ENCODE measurements at regions not wholly inside any gene's neighbourhood (a gene's known extent, or its start where the extent isn't known, plus 50 kb on each side); places are given as distances from the start of the nearest gene placed in this dataset.

- TF ChIP-seq POLR2A (IDR thresholded peaks at IDR 0.05) = no peak
- TF ChIP-seq, protein P1, sequence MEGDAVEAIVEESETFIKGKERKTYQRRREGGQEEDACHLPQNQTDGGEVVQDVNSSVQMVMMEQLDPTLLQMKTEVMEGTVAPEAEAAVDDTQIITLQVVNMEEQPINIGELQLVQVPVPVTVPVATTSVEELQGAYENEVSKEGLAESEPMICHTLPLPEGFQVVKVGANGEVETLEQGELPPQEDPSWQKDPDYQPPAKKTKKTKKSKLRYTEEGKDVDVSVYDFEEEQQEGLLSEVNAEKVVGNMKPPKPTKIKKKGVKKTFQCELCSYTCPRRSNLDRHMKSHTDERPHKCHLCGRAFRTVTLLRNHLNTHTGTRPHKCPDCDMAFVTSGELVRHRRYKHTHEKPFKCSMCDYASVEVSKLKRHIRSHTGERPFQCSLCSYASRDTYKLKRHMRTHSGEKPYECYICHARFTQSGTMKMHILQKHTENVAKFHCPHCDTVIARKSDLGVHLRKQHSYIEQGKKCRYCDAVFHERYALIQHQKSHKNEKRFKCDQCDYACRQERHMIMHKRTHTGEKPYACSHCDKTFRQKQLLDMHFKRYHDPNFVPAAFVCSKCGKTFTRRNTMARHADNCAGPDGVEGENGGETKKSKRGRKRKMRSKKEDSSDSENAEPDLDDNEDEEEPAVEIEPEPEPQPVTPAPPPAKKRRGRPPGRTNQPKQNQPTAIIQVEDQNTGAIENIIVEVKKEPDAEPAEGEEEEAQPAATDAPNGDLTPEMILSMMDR (IDR thresholded peaks at IDR 0.05) = no peak
Measured at GRCh38 chr10:23675585-23675984, 236.7 kb downstream of the OTUD1 start.
